GM19238 (cell line): ENCODE measurements at regions not wholly inside any gene's neighbourhood (a gene's known extent, or its start where the extent isn't known, plus 50 kb on each side); places are given as distances from the start of the nearest gene placed in this dataset.
"Not testable (repeated sequence)": the region's sequence is repeated elsewhere in the genome, so short reads cannot be mapped to it uniquely, and the experiment has no call there.

Experiments
- DNase-seq: peaks from one replicate; pipeline ENCODE4 v3.0.0; 2011; ENCODE audit warnings: low spot score; ENCODE audit not compliant: insufficient read length

GRCh38 chr14:83162361-83162929, 1628.8 kb upstream of the SEL1L start:
- no peak for DNase-seq

DNA sequence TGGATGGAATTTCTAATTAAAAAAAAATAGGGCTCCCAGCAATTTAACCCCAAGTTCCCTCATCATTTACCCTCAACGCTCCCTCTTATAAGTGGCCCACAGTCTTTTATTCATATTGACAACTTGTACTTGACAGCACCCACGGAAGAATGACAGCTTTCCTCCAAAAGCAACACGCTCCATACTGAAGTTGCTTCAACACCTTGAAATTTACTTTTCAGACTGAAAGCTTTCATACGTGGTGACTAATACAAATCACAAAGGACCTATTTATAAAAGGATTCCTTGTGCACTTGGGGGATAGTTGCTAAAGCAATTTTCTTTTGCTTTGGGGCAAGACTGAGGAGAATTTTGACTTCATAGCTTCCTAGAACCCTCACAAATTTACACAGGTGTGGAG, 1629.4 kb upstream of the SEL1L start:
- DNase-seq = no peak

DNA sequence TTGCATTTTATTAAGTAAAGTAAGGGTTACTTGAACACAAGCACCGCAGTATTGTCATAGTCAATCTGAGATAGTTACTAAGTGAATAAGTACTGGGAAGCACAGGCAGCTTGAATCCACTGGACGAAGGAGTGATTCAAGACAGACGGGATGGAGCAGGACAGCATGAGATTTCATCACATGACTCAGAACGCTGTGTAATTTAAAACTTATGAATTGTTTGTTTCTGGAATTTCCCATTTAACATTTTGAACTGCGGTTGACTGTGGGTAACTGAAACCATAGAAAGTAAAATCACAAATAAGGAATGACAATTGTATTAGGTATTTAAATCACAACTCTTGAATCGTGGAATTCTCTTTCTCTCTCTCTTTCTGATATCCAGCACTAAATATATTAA, 1630.4 kb upstream of the SEL1L start:
- DNase-seq = no peak

- DNase-seq = no peak
These were observed 1630.9 kb upstream of the SEL1L start for GRCh38 chr14:83164591-83164990.

DNA sequence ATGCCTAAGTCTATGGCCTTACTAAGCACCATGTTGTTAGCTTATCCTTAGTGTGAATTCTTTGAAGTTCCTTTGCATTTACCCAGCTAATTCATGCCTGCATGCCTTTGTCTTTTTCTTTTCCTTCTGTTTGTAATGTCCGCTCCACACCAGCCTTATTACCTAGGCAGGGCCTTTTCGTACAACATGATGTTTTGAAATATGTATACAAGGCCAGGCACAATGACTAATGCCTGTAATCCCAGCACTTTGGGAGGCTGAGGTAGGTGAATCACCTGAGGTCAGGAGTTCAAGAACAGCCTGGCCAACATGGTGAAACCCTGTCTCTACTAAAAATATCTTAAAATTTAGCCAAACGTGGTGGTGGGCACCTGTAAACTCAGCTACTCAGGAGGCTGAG, 1636.5 kb upstream of the SEL1L start:
- no peak for DNase-seq

DNA sequence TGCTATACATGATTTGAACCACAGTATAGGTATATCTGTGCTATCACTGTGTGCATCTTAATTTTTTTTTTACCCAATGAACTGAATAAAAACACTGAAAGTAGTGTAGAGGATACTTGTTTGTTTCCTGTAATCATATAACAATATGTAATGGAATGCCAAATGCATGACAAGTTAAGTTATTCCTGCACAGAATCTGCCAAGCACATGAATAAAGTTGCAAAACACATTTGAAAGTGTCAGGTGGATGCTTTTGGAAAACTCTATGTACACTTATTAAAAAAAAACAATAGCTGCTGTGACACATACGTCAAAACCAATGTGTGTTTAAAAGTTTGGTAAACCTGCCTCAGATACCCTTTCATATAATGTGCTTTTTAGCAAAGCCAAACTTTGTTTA, 1638.1 kb upstream of the SEL1L start:
- DNase-seq = no peak

DNA sequence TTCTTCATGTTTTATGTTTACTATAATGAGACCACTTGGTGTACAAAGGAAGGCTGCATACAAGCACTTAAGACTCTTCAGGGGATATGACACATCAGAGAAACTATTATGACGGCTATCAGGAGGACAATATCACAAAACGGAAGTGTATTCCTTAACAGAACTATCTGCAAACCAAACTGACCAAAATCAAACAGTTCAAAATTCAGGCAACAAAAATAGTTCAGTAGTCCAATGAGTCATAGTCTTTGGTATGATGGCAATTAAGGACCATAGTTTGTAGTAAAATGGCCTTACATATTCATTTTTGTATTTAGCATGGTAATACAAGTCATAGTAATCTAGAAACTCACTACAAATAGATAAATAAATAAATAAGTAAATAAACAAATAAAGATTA, 1638.7 kb upstream of the SEL1L start:
- no peak for DNase-seq

GRCh38 chr14:83173687-83174086, 1640.0 kb upstream of the SEL1L start:
- DNase-seq = no peak

DNA sequence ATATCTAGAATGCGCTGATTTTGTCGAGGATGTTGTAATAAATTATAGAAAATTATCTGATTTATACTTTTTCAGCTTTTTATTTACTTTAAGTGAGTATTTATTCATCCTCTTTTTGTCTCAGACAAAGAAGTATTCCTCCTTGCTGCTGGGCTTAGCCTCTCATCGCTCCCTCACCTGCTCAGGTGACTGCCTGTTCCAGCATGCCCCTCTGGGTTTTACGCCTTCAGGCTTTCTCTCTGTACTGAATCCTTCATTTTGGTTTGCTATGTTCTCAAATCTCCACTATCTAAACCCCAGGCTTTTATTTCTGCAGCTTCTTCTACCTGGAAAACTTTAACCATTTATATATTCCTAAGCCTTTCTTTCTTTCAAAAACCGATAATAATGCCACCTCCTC, 1650.9 kb upstream of the SEL1L start:
- DNase-seq = no peak

- DNase-seq = not testable (repeated sequence)
These were observed 1654.7 kb upstream of the SEL1L start for GRCh38 chr14:83188311-83188710.

GRCh38 chr14:83196236-83196635, 1662.6 kb upstream of the SEL1L start:
- no peak for DNase-seq

DNA sequence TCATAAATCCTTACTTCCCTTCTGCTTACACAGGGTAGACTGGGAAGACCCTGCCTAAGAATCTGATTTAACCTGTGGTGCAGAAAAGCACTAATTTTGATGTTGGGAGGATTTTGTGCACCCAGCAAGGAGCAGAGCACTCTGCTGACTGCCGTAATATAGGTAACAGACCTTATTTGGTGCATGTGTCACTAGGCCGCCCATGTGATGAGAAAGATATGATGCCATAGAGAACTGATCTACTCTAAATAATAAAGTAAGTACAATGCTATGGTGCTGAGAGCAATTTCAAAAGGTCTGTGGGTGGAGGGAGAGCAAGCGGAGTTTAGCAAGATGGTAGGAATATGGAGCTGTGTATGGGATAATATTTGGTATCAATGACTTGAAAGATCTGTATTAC, 1663.6 kb upstream of the SEL1L start:
- no peak for DNase-seq

GRCh38 chr14:83207550-83207949, 1673.9 kb upstream of the SEL1L start:
- no peak for DNase-seq

GRCh38 chr14:83208341-83208740, 1674.7 kb upstream of the SEL1L start:
- no peak for DNase-seq

DNA sequence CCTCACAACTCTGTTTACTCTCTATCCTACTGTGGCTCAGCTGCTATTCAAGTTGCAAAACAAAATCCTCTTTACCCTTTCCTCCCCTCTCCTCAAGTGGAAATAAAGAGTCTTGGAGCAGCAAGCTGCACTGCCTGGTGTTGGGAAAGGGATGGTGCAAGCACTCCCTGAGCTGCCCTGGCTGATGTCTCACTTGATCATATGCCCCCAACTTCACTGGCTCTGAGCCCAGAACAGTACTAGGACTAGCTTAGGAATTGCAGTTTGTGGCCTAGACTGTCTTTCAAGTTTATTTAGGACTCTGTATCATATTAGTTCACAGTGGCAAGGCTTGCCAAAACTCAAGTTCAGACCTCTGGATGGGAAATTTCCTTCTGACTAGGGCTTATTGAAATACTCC, 1683.8 kb upstream of the SEL1L start:
- DNase-seq = no peak

GRCh38 chr14:83247924-83248639, 1714.4 kb upstream of the SEL1L start:
- no peak for DNase-seq

DNA sequence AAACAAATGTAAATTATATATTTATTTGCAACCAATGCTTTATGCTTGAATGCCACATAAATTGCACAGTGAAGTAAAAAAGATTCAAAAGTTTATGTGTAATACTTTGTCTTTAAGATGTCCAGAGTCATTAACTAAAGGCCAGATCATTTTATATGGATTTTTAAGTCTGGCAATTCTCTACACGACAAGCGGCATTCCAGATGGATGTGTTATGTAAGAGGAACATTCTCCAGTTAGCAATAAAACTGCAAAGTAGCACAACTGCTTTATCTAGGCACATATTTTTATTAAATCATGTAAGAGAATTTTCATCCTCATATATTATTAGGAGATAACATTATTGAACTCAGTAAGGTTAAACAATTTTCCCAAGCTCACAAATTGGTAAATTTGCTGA, 1717.7 kb upstream of the SEL1L start:
- no peak for DNase-seq

DNA sequence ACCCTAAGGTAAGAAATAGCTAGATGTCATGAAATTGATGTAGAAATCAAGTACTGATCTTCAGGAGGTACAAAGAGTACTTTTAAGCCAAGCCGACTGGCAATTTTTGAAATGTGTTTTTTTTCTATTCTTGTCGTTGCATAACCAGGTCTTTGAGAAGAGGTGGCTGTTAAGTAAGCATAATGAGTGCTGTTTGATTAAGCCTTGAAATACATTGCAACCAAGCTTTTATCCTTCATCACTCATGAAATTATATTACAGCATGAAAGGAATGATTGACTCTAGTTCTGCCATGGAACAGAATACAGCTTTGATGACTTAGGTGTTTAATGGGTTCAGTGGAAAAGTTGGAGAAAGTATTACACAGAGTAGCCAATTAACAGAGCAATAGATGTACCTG, 1720.2 kb upstream of the SEL1L start:
- DNase-seq = no peak

DNA sequence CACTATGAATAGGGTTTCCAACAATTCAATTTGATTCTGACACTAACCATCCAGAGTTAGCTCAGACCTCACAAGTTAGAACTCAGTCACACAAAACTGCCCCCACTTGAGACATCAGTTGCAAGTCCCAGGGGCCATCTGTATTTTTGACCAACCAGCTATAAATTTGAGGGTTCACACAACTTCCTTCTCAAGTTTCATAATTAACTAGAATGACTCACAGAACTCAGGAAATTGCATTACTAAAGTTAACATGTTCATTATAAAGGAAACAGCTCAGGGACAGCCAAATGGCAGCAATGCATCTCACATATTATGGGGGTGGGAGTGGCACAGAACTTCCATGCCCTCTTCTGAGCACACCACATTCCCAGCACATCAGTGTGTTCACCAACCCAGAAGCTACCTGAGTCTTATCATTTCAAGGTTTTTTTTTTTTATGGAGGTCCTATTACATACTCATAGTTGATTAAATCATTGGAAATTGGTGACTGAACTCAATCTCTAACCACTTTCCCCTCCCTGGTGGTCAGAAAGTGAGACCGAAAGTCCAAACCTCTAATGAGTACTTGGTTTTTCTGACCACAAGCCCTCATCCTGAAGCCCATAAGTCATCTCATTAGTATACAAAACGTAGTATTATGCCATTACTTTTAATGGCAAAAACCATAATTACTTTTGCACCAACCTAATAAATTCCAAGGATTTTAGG, 1721.5 kb upstream of the SEL1L start:
- DNase-seq = no peak

- no peak for DNase-seq
These were observed 1722.1 kb upstream of the SEL1L start for GRCh38 chr14:83255727-83256090.

GRCh38 chr14:83257466-83258439, 1724.1 kb upstream of the SEL1L start:
- DNase-seq = no peak

- no peak for DNase-seq
These were observed 1727.1 kb upstream of the SEL1L start for GRCh38 chr14:83260751-83261150.
